Retinal pigment epithelial cell (primary cell): ENCODE measurements at regions not wholly inside any gene's neighbourhood (a gene's known extent, or its start where the extent isn't known, plus 50 kb on each side); places are given as distances from the start of the nearest gene placed in this dataset.
"Not testable (repeated sequence)": the region's sequence is repeated elsewhere in the genome, so short reads cannot be mapped to it uniquely, and the experiment has no call there.

Source experiments
- DNase-seq: peaks from one replicate; pipeline ENCODE4 v3.0.0-alpha.2; 2010; ENCODE audit warnings: low read depth
- H3K4me3 ChIP-seq: 2 replicates; pipeline ENCODE4 v1.5.1; 2011; ENCODE audit warnings: mild to moderate bottlenecking, low read length, control low read depth, moderate library complexity
- TF ChIP-seq, protein P1 (sequence below): conservative IDR thresholded peaks from 2 replicates; pipeline ENCODE4 v1.5.1; 2011; ENCODE audit warnings: low read depth, low read length, control low read depth, inconsistent platforms

DNA sequence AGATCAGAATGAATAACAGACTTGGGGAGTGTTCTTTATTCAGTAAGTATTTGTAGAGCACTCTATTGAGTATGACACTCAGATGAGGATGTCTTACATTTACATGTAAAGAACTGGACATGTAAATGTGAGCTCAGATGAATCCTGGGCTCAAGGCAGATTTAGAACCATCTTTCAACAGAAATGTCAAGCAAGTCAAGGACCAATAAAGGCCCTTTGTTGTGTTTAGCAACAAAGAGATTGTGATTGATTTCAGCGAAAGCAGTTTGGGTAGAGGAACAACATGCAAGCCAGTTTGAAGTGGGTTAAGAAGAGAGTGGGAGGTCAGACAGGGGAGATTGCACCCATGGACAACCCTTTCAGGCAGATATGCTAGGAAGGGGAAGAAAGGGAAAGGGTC lies 194.2 kb upstream of the DNAJC19 start:
- no peak overlapping the region for H3K4me3 ChIP-seq
- TF ChIP-seq, protein P1, sequence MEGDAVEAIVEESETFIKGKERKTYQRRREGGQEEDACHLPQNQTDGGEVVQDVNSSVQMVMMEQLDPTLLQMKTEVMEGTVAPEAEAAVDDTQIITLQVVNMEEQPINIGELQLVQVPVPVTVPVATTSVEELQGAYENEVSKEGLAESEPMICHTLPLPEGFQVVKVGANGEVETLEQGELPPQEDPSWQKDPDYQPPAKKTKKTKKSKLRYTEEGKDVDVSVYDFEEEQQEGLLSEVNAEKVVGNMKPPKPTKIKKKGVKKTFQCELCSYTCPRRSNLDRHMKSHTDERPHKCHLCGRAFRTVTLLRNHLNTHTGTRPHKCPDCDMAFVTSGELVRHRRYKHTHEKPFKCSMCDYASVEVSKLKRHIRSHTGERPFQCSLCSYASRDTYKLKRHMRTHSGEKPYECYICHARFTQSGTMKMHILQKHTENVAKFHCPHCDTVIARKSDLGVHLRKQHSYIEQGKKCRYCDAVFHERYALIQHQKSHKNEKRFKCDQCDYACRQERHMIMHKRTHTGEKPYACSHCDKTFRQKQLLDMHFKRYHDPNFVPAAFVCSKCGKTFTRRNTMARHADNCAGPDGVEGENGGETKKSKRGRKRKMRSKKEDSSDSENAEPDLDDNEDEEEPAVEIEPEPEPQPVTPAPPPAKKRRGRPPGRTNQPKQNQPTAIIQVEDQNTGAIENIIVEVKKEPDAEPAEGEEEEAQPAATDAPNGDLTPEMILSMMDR = no peak
- DNase-seq = no peak

DNA sequence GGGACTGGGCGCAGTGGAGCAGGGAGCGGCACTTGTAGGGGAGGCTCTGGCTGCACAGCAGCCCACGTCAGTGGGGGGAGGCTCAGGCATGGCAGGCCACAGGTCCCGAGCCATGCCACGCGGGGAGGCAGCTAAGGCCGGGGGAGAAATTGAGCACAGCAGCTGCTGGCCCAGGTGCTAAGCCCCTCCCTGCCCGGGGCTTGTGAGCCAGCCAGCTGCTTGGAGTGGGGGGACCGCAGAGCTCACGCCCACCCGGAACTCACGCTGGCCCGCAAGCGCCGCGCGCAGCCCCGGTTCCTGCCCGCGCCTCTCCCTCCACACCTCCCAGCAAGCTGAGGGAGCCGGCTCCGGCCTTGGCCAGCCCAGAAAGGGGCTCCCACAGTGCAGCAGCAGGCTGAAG lies 193.5 kb upstream of the DNAJC19 start:
- not testable (repeated sequence) for H3K4me3 ChIP-seq, DNase-seq

DNA sequence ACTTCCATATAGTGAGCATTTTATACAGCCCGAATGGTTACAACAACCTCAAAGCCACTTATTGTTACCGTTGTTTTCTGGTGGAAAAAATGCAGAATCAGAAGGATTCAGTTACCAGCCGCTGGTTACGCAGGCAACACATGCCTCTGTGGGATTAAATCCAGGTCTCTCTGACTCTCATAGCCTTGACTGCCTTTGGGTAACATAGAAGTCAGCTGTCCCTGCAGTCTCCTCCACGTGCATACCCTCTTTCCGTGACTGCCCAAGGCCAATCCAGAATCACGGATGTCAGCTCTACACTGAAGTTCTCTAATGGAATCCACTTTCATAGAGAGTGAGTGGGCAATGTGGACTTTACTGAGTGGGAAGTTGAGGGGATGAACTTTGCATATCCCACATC lies 189.5 kb upstream of the DNAJC19 start:
- TF ChIP-seq, protein P1 = no peak
- no peak overlapping the region for H3K4me3 ChIP-seq
- DNase-seq = no peak

DNA sequence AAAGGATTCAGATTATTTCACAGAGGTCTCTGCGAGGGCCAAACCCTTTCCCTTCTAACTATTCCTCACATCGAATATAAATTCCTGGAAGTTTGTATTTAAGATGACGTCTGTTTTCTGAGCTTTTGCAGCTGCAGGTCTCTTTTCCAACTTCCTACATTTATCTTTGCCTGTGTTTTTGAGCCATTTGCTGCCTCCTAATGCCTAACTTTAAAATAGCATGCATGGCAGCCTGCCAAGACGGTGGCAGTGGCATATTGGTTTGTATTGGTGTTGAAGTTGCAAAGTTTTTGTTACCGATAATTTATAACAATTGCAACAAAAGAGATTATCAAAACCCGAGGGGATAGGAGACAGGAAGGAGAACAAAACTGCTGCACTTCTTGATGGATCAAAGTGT lies 187.1 kb upstream of the DNAJC19 start:
- peak; percentile 14 for DNase-seq

DNA sequence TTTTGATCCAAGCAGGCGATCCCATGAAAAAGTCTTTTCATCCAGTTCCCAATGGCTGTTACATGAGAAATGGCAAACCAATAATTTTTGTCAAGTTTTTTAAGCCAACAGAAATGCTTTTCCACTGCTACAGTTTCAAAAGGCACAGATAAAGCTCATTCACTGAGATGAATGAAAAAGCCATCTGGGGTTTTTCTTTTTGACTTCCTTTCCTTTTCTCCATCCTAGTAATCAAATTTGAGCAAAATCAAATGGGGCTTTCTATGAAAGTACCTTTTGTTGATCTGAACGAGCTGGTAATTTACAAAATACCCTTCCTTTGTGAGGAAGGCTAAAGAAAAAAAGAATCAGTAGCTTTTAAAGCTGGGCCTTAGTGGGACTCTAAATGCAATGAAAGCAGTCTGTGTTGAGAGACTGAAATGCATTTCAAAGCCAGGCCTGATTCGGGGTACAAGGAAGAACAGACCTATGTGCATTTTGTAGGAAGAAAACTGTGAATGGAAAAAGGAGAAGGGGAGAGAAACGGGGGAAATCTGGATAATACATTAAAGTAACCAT lies 185.2 kb upstream of the DNAJC19 start:
- DNase-seq = no peak
- TF ChIP-seq, protein P1 = no peak

More for the DNA sequence above, 187.1 kb upstream of the DNAJC19 start:
- no peak overlapping the region for H3K4me3 ChIP-seq
- TF ChIP-seq, protein P1 = peak; percentile 74

DNA sequence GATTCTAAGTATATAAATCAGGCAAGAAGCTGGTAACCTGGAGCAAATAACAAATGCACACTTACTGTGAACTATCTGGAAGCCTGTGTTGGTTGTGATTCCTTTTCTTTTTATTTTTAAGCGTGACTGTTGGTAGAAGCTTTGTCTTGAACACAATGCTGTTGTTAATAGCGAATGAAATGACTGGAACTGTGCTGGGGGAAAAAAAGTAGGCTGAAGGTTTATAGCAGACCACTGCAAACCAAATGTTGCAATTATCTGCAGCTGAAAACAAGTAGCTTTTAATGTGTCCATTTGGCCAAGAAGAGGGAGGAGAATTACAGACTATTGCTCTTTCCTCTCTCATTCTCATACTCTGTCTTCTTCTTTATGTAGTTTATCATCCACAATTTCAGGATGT lies 184.5 kb upstream of the DNAJC19 start:
- no peak overlapping the region for H3K4me3 ChIP-seq
- DNase-seq = no peak
- TF ChIP-seq, protein P1 = no peak

More for the DNA sequence above, 185.2 kb upstream of the DNAJC19 start:
- no peak overlapping the region for H3K4me3 ChIP-seq

DNA sequence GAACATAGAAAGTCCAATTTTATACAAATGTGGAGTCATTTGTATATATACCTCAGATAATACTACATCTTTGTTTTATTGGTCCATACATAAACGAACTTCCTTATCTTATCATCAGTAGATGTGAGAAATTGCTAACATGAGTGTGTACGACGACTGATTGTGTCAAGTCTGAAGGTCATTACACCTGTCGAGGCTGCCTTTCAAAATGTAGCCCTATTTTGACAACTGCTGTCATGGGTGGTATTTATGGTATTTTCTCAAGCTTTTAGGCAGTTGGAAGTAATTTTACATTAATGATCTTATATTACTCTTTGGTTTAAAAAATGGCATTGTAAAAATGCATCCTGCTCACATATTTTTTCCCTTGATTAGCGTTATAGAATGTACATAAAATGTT lies 183.7 kb upstream of the DNAJC19 start:
- no peak overlapping the region for H3K4me3 ChIP-seq
- TF ChIP-seq, protein P1 = no peak
- no peak for DNase-seq

DNA sequence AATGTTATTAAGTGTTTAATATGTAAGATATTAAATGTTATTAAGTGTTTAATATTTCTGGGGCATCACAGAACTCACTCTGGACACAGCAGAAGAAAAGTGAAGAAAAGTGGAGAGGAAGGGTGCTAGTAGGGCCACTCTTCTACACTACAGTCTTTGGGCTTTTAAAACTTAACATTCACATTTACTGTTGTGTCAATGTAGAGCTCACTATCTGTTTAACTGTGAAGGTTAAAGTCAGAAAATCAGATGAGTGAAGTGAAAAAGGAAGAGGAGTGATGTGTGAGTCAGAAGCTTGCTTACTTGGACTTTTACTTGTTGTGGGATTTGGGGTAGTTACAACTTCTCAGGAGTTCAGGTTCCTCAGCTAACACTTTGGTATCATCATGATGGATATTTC lies 145.3 kb upstream of the DNAJC19 start:
- DNase-seq = no peak
- H3K4me3 ChIP-seq = no peak overlapping the region
- TF ChIP-seq, protein P1 = no peak
